ENCODE measurements at regions not wholly inside any gene's neighbourhood (a gene's known extent, or its start where the extent isn't known, plus 50 kb on each side); places are given as distances from the start of the nearest gene placed in this dataset.

DNA sequence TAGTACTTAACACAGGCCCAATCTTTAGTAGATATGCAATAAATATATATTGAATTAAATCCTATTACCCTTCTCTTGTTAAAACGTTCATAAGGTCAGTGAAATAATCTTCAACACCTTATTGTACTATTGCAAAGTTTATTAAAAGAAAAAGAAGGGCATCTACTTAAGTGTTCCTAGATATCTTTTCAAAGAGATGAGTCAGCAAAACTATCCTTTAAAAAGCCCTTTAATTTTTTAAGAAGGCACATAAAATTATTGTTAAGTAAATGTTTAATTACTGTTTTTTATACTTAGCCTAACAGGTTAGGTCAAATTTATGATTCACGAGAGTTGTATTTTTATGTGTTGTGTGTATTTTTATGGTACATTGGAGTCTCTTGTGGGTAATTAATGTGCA lies 77.3 kb upstream of the PPP1R2C start:
- ChIA-PET POLR2A (no interaction called here), CTCF (interaction anchor here (0.6 kb wide), 1 partner anchor 358 kb away, joined by 3 read pairs; no protein-coding TSS in a partner anchor)
- TF ChIP-seq, protein P1, sequence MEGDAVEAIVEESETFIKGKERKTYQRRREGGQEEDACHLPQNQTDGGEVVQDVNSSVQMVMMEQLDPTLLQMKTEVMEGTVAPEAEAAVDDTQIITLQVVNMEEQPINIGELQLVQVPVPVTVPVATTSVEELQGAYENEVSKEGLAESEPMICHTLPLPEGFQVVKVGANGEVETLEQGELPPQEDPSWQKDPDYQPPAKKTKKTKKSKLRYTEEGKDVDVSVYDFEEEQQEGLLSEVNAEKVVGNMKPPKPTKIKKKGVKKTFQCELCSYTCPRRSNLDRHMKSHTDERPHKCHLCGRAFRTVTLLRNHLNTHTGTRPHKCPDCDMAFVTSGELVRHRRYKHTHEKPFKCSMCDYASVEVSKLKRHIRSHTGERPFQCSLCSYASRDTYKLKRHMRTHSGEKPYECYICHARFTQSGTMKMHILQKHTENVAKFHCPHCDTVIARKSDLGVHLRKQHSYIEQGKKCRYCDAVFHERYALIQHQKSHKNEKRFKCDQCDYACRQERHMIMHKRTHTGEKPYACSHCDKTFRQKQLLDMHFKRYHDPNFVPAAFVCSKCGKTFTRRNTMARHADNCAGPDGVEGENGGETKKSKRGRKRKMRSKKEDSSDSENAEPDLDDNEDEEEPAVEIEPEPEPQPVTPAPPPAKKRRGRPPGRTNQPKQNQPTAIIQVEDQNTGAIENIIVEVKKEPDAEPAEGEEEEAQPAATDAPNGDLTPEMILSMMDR (IDR thresholded peaks at IDR 0.05; ENCODE audit: insufficient read depth, low read depth, low read length) = no peak
- DNase-seq (ENCODE audit: low read depth) = no peak
- no peak overlapping the region for H3K4me3 ChIP-seq (ENCODE audit: low read depth, low read length)
- H3K27me3 ChIP-seq (ENCODE audit: control insufficient read depth, insufficient read depth, low read length) = no peaks in the 10 kb centered on the region
- H3K36me3 ChIP-seq (ENCODE audit: control insufficient read depth, insufficient read depth, low read length) = no peaks in the 10 kb centered on the region

DNA sequence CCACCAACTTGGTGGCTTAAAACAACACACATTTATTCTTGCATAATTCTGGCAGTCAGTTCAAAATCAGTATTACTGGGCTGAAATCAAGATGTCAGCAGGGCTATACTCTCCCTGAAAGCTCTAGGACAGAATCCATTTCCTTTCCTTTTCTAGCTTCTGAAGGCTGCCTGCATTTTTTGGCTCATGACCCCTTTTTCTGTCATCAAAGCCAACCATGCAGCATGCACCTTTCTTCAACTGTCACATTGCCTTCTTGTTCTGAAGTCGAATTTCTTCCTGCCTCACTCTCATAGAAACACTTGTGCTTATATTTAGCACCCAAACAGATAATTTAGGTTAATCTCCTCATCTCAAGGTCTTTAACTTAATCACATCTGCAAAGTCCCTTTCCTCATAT lies 79.8 kb upstream of the PPP1R2C start:
- TF ChIP-seq, protein P1 (IDR thresholded peaks at IDR 0.05; ENCODE audit: insufficient read depth, low read depth, low read length) = no peak
- H3K27me3 ChIP-seq (ENCODE audit: control insufficient read depth, insufficient read depth, low read length) = no peaks in the 10 kb centered on the region
- H3K4me3 ChIP-seq (ENCODE audit: low read depth, low read length) = no peak overlapping the region
- CTCF ChIA-PET = no interaction called here
- DNase-seq (ENCODE audit: low read depth) = no peak
- POLR2A ChIA-PET = no interaction called here
- no peaks in the 10 kb centered on the region for H3K36me3 ChIP-seq (ENCODE audit: control insufficient read depth, insufficient read depth, low read length)

DNA sequence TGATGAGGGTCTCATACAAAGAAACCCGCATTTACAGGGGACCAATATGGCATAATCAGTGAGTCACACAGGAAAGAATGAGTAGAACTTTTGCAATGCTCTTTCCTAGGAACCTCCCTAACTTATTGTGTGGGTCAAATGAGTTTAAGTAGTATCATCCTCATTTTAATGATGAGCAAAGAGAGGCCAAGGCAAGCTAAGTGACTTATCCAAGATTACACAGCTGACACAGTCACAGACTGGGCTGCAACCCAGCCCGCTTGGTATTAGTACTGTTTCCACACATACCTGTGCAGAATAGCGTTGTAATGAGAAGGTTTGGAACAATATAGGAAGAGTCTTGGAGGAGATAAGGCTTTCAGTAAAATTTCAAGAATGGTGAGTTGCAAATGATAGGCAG lies 91.0 kb upstream of the PPP1R2C start:
- POLR2A ChIA-PET = no interaction called here
- TF ChIP-seq, protein P1 (IDR thresholded peaks at IDR 0.05; ENCODE audit: insufficient read depth, low read depth, low read length) = no peak
- Histone ChIP-seq H3K27me3 (ENCODE audit: control insufficient read depth, insufficient read depth, low read length) (no peaks in the 10 kb centered on the region), H3K4me3 (ENCODE audit: low read depth, low read length) (no peak overlapping the region), H3K36me3 (ENCODE audit: control insufficient read depth, insufficient read depth, low read length) (no peaks in the 10 kb centered on the region)
- CTCF ChIA-PET = no interaction called here
- no peak for DNase-seq (ENCODE audit: low read depth)

DNA sequence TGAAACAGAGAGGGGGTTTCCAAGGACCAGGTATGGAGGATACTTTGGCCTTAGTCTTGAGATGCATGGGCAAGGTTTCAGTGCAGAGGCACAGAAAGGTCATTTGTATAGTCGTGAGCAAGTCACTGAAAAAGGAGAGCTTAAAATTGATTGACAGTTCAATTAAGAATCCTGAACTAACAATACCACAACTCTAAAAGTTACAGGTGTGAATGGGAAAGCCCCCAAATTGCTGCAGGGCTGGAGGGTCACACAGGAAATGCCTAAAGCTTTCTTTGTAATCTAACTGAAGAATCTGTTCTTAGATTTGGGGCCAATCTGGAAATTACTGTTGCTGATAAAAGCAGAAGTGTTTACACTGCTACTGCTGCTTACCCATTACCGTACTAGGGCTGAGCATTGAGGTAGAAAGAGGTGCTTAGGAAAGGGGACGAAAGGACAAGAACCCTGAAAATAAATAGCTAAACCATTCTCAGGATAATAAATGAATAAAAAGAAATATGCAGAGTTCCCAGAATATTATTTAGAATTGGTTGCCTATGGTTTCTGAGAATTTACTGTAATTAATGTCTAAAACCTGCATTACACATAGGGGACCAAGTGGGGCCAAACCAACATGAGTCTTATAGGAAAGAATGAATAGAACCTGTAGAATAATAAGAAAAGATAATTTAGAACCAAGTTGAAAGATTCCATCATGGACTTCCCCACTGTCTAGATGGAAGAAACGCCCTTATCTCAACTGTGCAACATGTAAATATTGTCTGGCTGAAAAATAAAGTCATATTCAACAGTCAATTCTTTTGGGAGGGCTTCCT lies 91.9 kb upstream of the PPP1R2C start:
- CTCF ChIA-PET = no interaction called here
- POLR2A ChIA-PET = no interaction called here
- Histone ChIP-seq H3K4me3 (ENCODE audit: low read depth, low read length) (no peak overlapping the region), H3K27me3 (ENCODE audit: control insufficient read depth, insufficient read depth, low read length) (no peaks in the 10 kb centered on the region), H3K36me3 (ENCODE audit: control insufficient read depth, insufficient read depth, low read length) (no peaks in the 10 kb centered on the region)
- TF ChIP-seq, protein P1 (IDR thresholded peaks at IDR 0.05; ENCODE audit: insufficient read depth, low read depth, low read length) = no peak
- no peak for DNase-seq (ENCODE audit: low read depth)

DNA sequence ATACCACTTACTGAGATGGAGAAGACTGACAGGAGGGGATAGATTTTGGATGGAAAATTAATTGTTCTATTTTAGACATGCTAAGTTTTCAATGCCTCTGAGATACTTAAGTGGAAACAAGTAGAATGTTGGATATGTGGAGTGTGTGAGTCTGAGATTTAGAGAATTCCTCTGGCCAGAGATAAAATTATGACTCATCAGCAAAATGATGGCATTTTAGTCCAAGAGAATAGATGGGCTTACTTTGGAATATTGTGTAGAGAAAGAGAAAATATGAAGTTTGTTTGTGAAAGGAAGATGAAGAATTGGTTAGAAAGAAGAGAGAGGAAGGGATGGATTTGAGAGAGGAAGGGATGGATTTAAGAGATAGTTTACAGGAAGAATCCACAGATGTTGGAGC lies 108.6 kb upstream of the PPP1R2C start:
- ChIA-PET CTCF (no interaction called here), POLR2A (no interaction called here)
- TF ChIP-seq, protein P1 (IDR thresholded peaks at IDR 0.05; ENCODE audit: insufficient read depth, low read depth, low read length) = no peak
- Histone ChIP-seq H3K4me3 (ENCODE audit: low read depth, low read length) (no peak overlapping the region), H3K36me3 (ENCODE audit: control insufficient read depth, insufficient read depth, low read length) (no peaks in the 10 kb centered on the region), H3K27me3 (ENCODE audit: control insufficient read depth, insufficient read depth, low read length) (no peaks in the 10 kb centered on the region)
- DNase-seq (ENCODE audit: low read depth) = no peak

Measured in BJ (cell line).